ENCODE measurements at regions not wholly inside any gene's neighbourhood (a gene's known extent, or its start where the extent isn't known, plus 50 kb on each side); places are given as distances from the start of the nearest gene placed in this dataset.

GRCh38 chr1:201653233-201653632 lies 114.3 kb downstream of the NAV1 start:
- Histone ChIP-seq H3K9me2 (ENCODE audit: insufficient read depth, low read length) (no peaks in the 10 kb centered on the region), H3F3A (ENCODE audit: insufficient read depth, low read length, poor library complexity, severe bottlenecking) (no peaks in the 10 kb centered on the region), H3K27me3 (ENCODE audit: insufficient read depth, low read depth, low read length) (no peaks in the 10 kb centered on the region), H3K4me2 (ENCODE audit: low read length) (peak overlapping the region; percentile 79), H3K27ac (ENCODE audit: low read length) (no peak overlapping the region), H2AFZ (ENCODE audit: low read depth, low read length) (no peak overlapping the region), H4K20me1 (ENCODE audit: insufficient read depth) (peaks cover 49% of the 10 kb centered on the region), H3K79me2 (replicated peaks; ENCODE audit: insufficient read depth, low read length) (peaks cover 96% of the 10 kb centered on the region), H3K4me3 (ENCODE audit: low read length) (peak overlapping the region; percentile 100), H3K36me3 (ENCODE audit: insufficient read depth, low read length) (no peaks in the 10 kb centered on the region), H3K9me3 (ENCODE audit: low read length) (no peaks in the 10 kb centered on the region), H3K9ac (ENCODE audit: low read length) (peak overlapping the region; percentile 20)
- no peak for TF ChIP-seq SMC3 (conservative IDR thresholded peaks at IDR 0.05; ENCODE audit: poor library complexity)
- no peak for TF ChIP-seq POLR2AphosphoS5 (IDR thresholded peaks at IDR 0.05)
- no peak for TF ChIP-seq EZH2 (IDR thresholded peaks at IDR 0.05; ENCODE audit: borderline replicate concordance, insufficient read depth, low read length, poor library complexity, severe bottlenecking)
- TF ChIP-seq REST (IDR thresholded peaks at IDR 0.05; ENCODE audit: borderline replicate concordance): no peak
- TF ChIP-seq CTCF (IDR thresholded peaks at IDR 0.05; ENCODE audit: poor library complexity, severe bottlenecking): no peak

GRCh38 chr1:201653883-201654282 lies 115.0 kb downstream of the NAV1 start:
- Histone ChIP-seq H3K79me2 (replicated peaks; ENCODE audit: insufficient read depth, low read length) (peaks cover 98% of the 10 kb centered on the region), H3K9me2 (ENCODE audit: insufficient read depth, low read length) (no peaks in the 10 kb centered on the region), H3F3A (ENCODE audit: insufficient read depth, low read length, poor library complexity, severe bottlenecking) (no peaks in the 10 kb centered on the region), H3K4me3 (ENCODE audit: low read length) (peak overlapping the region; percentile 100), H3K36me3 (ENCODE audit: insufficient read depth, low read length) (no peaks in the 10 kb centered on the region), H3K27ac (ENCODE audit: low read length) (no peak overlapping the region), H2AFZ (ENCODE audit: low read depth, low read length) (no peak overlapping the region), H3K9me3 (ENCODE audit: low read length) (no peaks in the 10 kb centered on the region), H3K27me3 (ENCODE audit: insufficient read depth, low read depth, low read length) (no peaks in the 10 kb centered on the region), H3K9ac (ENCODE audit: low read length) (peak overlapping the region; percentile 20), H3K4me2 (ENCODE audit: low read length) (peak overlapping the region; percentile 79), H4K20me1 (ENCODE audit: insufficient read depth) (peaks cover 56% of the 10 kb centered on the region)
- TF ChIP-seq REST (IDR thresholded peaks at IDR 0.05; ENCODE audit: borderline replicate concordance) (no peak), EP300 (conservative IDR thresholded peaks at IDR 0.05; ENCODE audit: poor library complexity, severe bottlenecking) (no peak), SMC3 (conservative IDR thresholded peaks at IDR 0.05; ENCODE audit: poor library complexity) (no peak), EZH2 (IDR thresholded peaks at IDR 0.05; ENCODE audit: borderline replicate concordance, insufficient read depth, low read length, poor library complexity, severe bottlenecking) (no peak), CTCF (IDR thresholded peaks at IDR 0.05; ENCODE audit: poor library complexity, severe bottlenecking) (no peak), TAF1 (IDR thresholded peaks at IDR 0.05; ENCODE audit: low read depth) (no peak), RAD21 (conservative IDR thresholded peaks at IDR 0.05) (no peak), MXI1 (conservative IDR thresholded peaks at IDR 0.05; ENCODE audit: poor library complexity, severe bottlenecking) (no peak), POLR2AphosphoS5 (IDR thresholded peaks at IDR 0.05) (no peak)
